Calu3 (cell line): ENCODE measurements at regions not wholly inside any gene's neighbourhood (a gene's known extent, or its start where the extent isn't known, plus 50 kb on each side); places are given as distances from the start of the nearest gene placed in this dataset.

Experiments used
- BruUV-seq: library from RNA; stranded (reverse); fragments of 400-500 nt; replicated peaks from 2 replicates; lab custom pipeline; 2021; lab: Mats Ljungman, UMichigan
- CTCF ChIA-PET: fragments of 300-600 bp; sonication (Branson Sonifier 250); formaldehyde crosslinking; loops from one replicate; lab custom pipeline; 2022; ENCODE audit warnings: antibody characterized with exemption; lab: Charles Lee
- DNase-seq: peaks from one replicate; pipeline ENCODE4 v3.0.0; 2022
- H3K27ac Mint-ChIP-seq: one replicate; pipeline ENCODE4 v1.8.0; 2022; ENCODE audit warnings: mixed read lengths; ENCODE audit not compliant: unreplicated experiment
- H3K27me3 Mint-ChIP-seq: one replicate; pipeline ENCODE4 v1.8.0; 2022; ENCODE audit warnings: mixed read lengths; ENCODE audit not compliant: unreplicated experiment
- H3K36me3 Mint-ChIP-seq: one replicate; pipeline ENCODE4 v1.8.0; 2022; ENCODE audit warnings: mild to moderate bottlenecking, moderate library complexity, mixed read lengths; ENCODE audit not compliant: insufficient read depth, unreplicated experiment
- H3K4me1 Mint-ChIP-seq: one replicate; pipeline ENCODE4 v1.8.0; 2022; ENCODE audit warnings: mild to moderate bottlenecking, low read depth, mixed read lengths; ENCODE audit not compliant: unreplicated experiment
- H3K4me3 Mint-ChIP-seq: one replicate; pipeline ENCODE4 v1.8.0; 2022; ENCODE audit warnings: mild to moderate bottlenecking, low read depth, moderate library complexity, mixed read lengths; ENCODE audit not compliant: unreplicated experiment
- H3K9me3 Mint-ChIP-seq: one replicate; pipeline ENCODE4 v1.8.0; 2022; ENCODE audit warnings: low read depth, mixed read lengths; ENCODE audit not compliant: unreplicated experiment
- intact Hi-C: fragments of 100-400 bp; cut with micrococcal nuclease; formaldehyde crosslinking; loops from one replicate; pipeline ENCODE4 v1.10.0; 2022; ENCODE audit not compliant: unreplicated experiment
- TF ChIP-seq, protein P1 (sequence below): fragments of 200-600 bp; IDR thresholded peaks from one replicate; pipeline ENCODE4 v1.8.0; 2022; ENCODE audit warnings: antibody characterized with exemption; ENCODE audit not compliant: unreplicated experiment

- no TSS peak for BruUV-seq
- intact Hi-C loops, result no loop called here
- CTCF ChIA-PET, result interaction anchor here (1.5 kb wide), 1 partner anchor 121 kb away, joined by 4 read pairs; no protein-coding TSS in a partner anchor
- no peak for DNase-seq
- no peak overlapping the region for H3K27ac Mint-ChIP-seq
- H3K4me1 Mint-ChIP-seq, result peaks cover 10% of the 10 kb centered on the region
- no peaks in the 10 kb centered on the region for H3K27me3 Mint-ChIP-seq
- TF ChIP-seq, protein P1, sequence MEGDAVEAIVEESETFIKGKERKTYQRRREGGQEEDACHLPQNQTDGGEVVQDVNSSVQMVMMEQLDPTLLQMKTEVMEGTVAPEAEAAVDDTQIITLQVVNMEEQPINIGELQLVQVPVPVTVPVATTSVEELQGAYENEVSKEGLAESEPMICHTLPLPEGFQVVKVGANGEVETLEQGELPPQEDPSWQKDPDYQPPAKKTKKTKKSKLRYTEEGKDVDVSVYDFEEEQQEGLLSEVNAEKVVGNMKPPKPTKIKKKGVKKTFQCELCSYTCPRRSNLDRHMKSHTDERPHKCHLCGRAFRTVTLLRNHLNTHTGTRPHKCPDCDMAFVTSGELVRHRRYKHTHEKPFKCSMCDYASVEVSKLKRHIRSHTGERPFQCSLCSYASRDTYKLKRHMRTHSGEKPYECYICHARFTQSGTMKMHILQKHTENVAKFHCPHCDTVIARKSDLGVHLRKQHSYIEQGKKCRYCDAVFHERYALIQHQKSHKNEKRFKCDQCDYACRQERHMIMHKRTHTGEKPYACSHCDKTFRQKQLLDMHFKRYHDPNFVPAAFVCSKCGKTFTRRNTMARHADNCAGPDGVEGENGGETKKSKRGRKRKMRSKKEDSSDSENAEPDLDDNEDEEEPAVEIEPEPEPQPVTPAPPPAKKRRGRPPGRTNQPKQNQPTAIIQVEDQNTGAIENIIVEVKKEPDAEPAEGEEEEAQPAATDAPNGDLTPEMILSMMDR, result no peak
- no peaks in the 10 kb centered on the region for H3K36me3 Mint-ChIP-seq
- no peaks in the 10 kb centered on the region for H3K9me3 Mint-ChIP-seq
- no peak overlapping the region for H3K4me3 Mint-ChIP-seq
Measured at GRCh38 chr1:94342416-94342815, 75.8 kb upstream of the ABCD3 start.

DNA sequence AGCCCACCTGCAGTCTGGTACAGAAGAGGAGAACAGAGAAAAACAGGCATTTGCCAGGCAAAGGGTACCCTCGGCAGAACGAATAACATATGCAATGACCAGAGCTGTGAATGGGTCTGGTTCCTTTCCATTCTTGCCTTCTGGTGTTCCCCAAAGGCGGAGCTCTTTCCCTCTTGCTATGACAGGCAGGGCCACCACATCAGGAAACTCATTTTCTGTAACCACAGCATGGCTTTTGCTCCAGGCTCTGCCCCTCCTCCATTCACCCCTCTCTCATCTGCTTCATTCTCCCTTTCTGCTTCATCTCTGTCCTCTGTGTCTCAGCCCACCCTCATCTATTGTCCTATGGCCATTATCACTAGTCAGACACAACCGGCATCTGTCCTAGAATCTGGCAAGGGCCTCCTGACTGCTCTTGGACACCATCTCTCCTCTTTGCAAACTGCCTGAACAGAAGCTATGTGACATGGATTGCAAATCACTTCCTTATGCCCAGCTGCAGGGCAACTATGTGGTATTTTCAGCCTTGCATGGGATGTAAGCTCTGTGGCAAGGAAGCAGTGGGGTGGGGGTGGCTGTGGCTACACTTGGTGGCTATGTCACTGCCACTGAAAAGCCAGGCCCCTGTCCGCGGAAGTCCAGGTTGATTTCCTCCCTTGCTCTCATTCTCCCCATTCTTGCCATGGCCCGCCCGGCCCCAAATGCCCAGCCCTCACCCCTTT lies 78.8 kb upstream of the ABCD3 start:
- no peak overlapping the region for H3K4me3 Mint-ChIP-seq
- intact Hi-C loops, result loop anchor here (5.0 kb wide), 1 partner anchor 78 kb away; the partner anchor contains the start of gene ABCD3
- TF ChIP-seq, protein P1, result no peak
- no peaks in the 10 kb centered on the region for H3K36me3 Mint-ChIP-seq
- peaks cover 16% of the 10 kb centered on the region for H3K4me1 Mint-ChIP-seq
- no peaks in the 10 kb centered on the region for H3K27me3 Mint-ChIP-seq
- H3K27ac Mint-ChIP-seq, result no peak overlapping the region
- no peaks in the 10 kb centered on the region for H3K9me3 Mint-ChIP-seq
- DNase-seq, result no peak
- CTCF ChIA-PET, result interaction anchor here (1.0 to 1.2 kb wide), 2 partner anchors 78 to 294 kb away, joined by 3 read pairs; no protein-coding TSS in a partner anchor
- BruUV-seq, result no TSS peak

GRCh38 chr1:94336991-94337390 lies 81.2 kb upstream of the ABCD3 start:
- TF ChIP-seq, protein P1, result no peak
- Mint-ChIP-seq H3K4me1 (peaks cover 25% of the 10 kb centered on the region), H3K36me3 (no peaks in the 10 kb centered on the region), H3K27me3 (no peaks in the 10 kb centered on the region), H3K4me3 (no peak overlapping the region), H3K9me3 (no peaks in the 10 kb centered on the region), H3K27ac (no peak overlapping the region)
- DNase-seq, result no peak
- BruUV-seq, result no TSS peak
- CTCF ChIA-PET, result interaction anchor here (0.6 to 8.5 kb wide), 11 partner anchors 45 to 458 kb away, joined by 3 to 107 read pairs (median 4); partner anchors contain the start of gene DNTTIP2
- intact Hi-C loops, result loop anchor here (1.0 to 5.0 kb wide), 3 partner anchors 80 to 311 kb away; partner anchors contain the start of gene ABCD3

- intact Hi-C loops, result loop anchor here (1.0 to 5.0 kb wide), 4 partner anchors 81 to 310 kb away; partner anchors contain the start of gene ABCD3
Measured at GRCh38 chr1:94335950-94336349, 82.2 kb upstream of the ABCD3 start.

More at GRCh38 chr1:94335950-94336349, 82.2 kb upstream of the ABCD3 start:
- no peak overlapping the region for H3K4me3 Mint-ChIP-seq
- no TSS peak for BruUV-seq
- TF ChIP-seq, protein P1, result peak; percentile 68
- no peak overlapping the region for H3K27ac Mint-ChIP-seq
- H3K27me3 Mint-ChIP-seq, result no peaks in the 10 kb centered on the region
- no peaks in the 10 kb centered on the region for H3K9me3 Mint-ChIP-seq
- CTCF ChIA-PET, result interaction anchor here (0.5 to 8.5 kb wide), 30 partner anchors 9 to 489 kb away, joined by 3 to 107 read pairs (median 4); partner anchors contain the start of genes ABCD3, ARHGAP29 and DNTTIP2
- DNase-seq, result peak; percentile 70
- no peaks in the 10 kb centered on the region for H3K36me3 Mint-ChIP-seq
- H3K4me1 Mint-ChIP-seq, result peaks cover 25% of the 10 kb centered on the region
